ENCODE measurements at regions not wholly inside any gene's neighbourhood (a gene's known extent, or its start where the extent isn't known, plus 50 kb on each side); places are given as distances from the start of the nearest gene placed in this dataset.

- no peak for TF ChIP-seq GATA2 (IDR thresholded peaks at IDR 0.05; ENCODE audit: low read depth, low read length)
- no peak for TF ChIP-seq GATA3 (IDR thresholded peaks at IDR 0.05; ENCODE audit: low read depth, low read length)
Observed at GRCh38 chr9:75445144-75445543, 356.8 kb downstream of the OSTF1 start.

All from SH-SY5Y (cell line).